GM18507 (cell line): ENCODE measurements at regions not wholly inside any gene's neighbourhood (a gene's known extent, or its start where the extent isn't known, plus 50 kb on each side); places are given as distances from the start of the nearest gene placed in this dataset.
"Not testable (repeated sequence)": the region's sequence is repeated elsewhere in the genome, so short reads cannot be mapped to it uniquely, and the experiment has no call there.

Experiments
- DNase-seq: peaks from one replicate; pipeline ENCODE4 v3.0.0; 2011; ENCODE audit warnings: low read depth; ENCODE audit not compliant: insufficient read length; ENCODE audit errors: extremely low spot score
- FAIRE-seq: peaks from 2 replicates; lab custom pipeline; 2011; peaks lifted over from hg19 to GRCh38; lab: Jason Lieb, UNC

- no peak for FAIRE-seq
- DNase-seq = no peak
These were observed 662.5 kb downstream of the LUZP2 start for GRCh38 chr11:25159341-25159740.

GRCh38 chr11:25163421-25163820 lies 666.6 kb downstream of the LUZP2 start:
- FAIRE-seq (no peak), DNase-seq (no peak)

GRCh38 chr11:25180187-25180586 lies 683.3 kb downstream of the LUZP2 start:
- FAIRE-seq = no peak
- DNase-seq = no peak

- FAIRE-seq = no peak
- no peak for DNase-seq
These were observed 686.6 kb downstream of the LUZP2 start for GRCh38 chr11:25183411-25183810.

DNA sequence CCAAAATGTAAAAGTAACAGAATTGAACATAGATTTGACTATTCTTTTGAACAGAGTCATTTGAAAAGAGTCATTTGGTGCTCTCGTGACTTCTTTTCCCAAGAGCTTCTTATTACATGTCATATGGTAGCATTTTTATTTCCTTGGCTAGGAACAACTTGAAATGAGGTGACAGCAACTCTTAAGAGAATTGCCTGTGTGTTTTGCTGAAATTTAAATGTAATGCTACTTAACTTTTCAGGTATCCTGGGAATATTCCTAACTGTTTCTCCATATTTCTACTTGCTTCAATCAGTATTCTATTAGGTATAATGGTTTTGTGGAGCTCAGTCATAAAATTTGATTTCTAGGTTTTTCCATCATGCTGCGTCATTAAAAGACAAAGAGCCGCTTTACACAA lies 700.7 kb downstream of the LUZP2 start:
- DNase-seq (no peak), FAIRE-seq (no peak)

DNA sequence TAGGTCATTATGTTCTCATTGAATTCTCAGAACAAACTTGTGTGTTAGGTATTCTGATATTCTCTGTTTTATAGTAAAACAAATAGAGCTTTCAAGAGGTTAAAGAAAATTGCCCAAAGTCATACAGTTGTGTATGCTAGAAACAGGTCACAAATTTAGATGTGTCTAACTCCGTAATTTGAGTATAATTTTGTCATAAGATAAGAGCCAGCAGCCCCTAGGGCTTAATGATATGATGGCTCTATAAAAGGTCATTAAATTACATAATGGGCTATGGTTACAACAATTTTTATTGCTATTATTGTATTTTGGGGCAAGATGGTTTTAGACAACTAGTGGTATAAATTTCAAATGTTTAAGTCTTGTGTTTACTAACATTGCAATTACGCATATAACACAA lies 701.9 kb downstream of the LUZP2 start:
- FAIRE-seq (no peak), DNase-seq (no peak)

- FAIRE-seq = no peak
These were observed 704.1 kb downstream of the LUZP2 start for GRCh38 chr11:25200925-25201324.

GRCh38 chr11:25206762-25207161 lies 709.9 kb downstream of the LUZP2 start:
- FAIRE-seq (no peak), DNase-seq (no peak)

More at GRCh38 chr11:25200925-25201324, 704.1 kb downstream of the LUZP2 start:
- DNase-seq = no peak

GRCh38 chr11:25211635-25212254 lies 714.9 kb downstream of the LUZP2 start:
- DNase-seq (no peak), FAIRE-seq (no peak)

GRCh38 chr11:25214535-25215176 lies 717.8 kb downstream of the LUZP2 start:
- FAIRE-seq (no peak), DNase-seq (no peak)

DNA sequence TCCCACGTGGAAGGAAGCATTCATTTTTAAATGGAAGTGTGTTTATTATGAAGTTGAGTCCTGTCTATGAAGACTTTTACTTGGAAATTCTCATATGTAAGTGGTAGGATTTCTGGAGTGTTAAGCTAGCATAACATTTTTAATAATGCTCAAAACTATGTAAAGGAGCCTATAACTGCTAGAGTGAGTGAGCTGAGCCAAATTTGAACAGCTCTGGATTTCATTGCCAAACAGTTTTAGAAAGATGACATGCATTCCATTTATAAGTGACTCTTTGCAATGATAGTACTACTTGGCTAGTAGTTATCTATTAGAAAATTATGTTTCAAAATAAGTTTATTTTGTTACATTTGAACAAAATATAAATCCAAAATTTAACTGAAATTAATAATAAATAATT lies 721.2 kb downstream of the LUZP2 start:
- FAIRE-seq (no peak), DNase-seq (no peak)

GRCh38 chr11:25225078-25225477 lies 728.2 kb downstream of the LUZP2 start:
- DNase-seq = no peak
- FAIRE-seq = no peak

- FAIRE-seq = no peak
- no peak for DNase-seq
These were observed 746.1 kb downstream of the LUZP2 start for GRCh38 chr11:25242928-25243327.

- DNase-seq = no peak
- no peak for FAIRE-seq
These were observed 747.3 kb downstream of the LUZP2 start for GRCh38 chr11:25244126-25244525.

GRCh38 chr11:25247336-25247735 lies 750.5 kb downstream of the LUZP2 start:
- FAIRE-seq (no peak), DNase-seq (no peak)

GRCh38 chr11:25252854-25253253 lies 756.0 kb downstream of the LUZP2 start:
- DNase-seq (no peak), FAIRE-seq (no peak)

DNA sequence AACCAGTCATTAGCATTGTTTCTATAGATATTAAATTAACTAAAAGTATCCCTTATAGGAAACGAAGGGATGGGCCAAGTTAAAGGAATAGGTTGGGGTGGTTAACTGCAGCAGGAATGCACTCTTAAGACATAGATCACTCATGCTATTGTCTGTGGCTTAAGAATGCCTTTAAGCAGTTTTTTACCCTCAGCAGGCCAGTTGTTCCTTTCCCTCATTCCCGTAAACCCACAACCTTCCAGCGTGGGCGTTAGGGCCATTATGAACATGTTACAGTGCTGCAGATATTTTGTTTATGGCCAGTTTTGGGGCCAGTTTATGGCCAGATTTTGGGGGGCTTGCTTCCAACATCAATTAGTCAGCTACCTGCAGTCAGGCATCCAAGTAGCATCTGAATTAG lies 767.0 kb downstream of the LUZP2 start:
- not testable (repeated sequence) for FAIRE-seq, DNase-seq

DNA sequence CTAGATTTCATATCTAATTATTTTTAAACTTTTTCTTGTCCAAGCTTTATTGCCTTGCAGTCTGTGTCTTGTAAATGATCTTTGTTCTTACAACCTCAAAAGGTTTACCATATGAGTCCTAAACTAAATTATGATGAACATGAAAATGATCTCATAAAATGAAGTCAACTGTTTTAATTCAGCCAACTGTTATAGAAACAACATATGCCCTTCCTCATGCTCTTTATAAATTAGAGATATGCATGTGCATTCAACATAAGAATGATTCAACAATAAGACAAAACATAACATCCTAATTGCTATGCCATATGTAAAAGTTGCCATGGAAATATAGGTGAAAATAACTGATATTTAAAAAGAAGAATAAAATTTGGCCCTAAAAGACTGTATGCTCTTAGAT lies 774.4 kb downstream of the LUZP2 start:
- no peak for FAIRE-seq

DNA sequence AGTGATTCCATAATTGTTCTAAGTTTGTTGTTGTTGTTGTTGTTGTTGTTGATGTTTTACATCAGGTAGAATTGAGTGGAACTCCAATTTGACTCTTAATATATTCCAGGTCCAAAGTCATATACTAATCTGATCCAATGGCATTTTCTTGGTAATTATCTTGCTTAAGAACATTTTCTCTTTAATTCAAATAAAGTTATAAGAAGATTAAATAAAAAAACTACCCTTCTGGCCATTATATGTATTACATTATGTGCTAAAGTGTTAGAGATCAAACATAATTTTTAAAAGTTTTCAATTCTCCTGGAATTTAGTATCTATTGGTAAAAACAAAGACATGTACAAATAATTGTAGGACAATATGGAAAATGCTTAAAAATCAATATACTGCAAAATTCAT lies 775.4 kb downstream of the LUZP2 start:
- FAIRE-seq (no peak), DNase-seq (no peak)

More for the DNA sequence above, 774.4 kb downstream of the LUZP2 start:
- no peak for DNase-seq

- not testable (repeated sequence) for FAIRE-seq, DNase-seq
These were observed 784.0 kb downstream of the LUZP2 start for GRCh38 chr11:25280821-25281220.

DNA sequence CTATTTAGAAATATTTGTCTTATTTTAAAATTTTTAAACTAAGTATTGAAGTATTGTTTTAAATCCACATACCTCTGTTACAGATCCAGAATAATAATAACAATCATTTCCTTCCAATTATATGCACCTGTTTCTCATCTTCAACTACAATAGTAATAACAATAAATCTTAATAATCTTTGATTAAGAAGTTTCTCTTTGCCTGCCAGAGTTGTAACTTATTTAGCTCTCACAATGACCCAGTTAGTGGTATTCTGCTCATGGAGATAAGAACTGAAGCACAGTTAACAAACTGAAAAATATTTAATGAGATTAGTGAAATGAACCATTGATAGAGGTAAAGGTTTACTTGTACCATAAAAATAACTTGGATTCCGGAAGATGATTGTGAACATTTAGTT lies 796.3 kb downstream of the LUZP2 start:
- no peak for FAIRE-seq
- DNase-seq = no peak
